Kidney epithelial cell (primary cell): ENCODE measurements at regions not wholly inside any gene's neighbourhood (a gene's known extent, or its start where the extent isn't known, plus 50 kb on each side); places are given as distances from the start of the nearest gene placed in this dataset.

Experiments
- DNase-seq: peaks from one replicate; pipeline ENCODE4 v3.0.0-alpha.2; 2010; ENCODE audit warnings: low read depth
- H3K27me3 ChIP-seq: 2 replicates; pipeline ENCODE4 v1.6.0; 2011; ENCODE audit warnings: low read length; ENCODE audit not compliant: control insufficient read depth, insufficient read depth
- H3K36me3 ChIP-seq: 2 replicates; pipeline ENCODE4 v1.5.1; 2011; ENCODE audit warnings: low read length; ENCODE audit not compliant: control insufficient read depth, insufficient read depth
- H3K4me3 ChIP-seq: 2 replicates; pipeline ENCODE4 v1.5.1; 2011; ENCODE audit warnings: low read depth, mild to moderate bottlenecking, control low read depth, low read length
- CTCF ChIP-seq: IDR thresholded peaks from 2 replicates; pipeline ENCODE4 v1.5.1; 2011; ENCODE audit warnings: mild to moderate bottlenecking, moderate library complexity, low read length, control low read depth, inconsistent platforms; ENCODE audit not compliant: insufficient read depth, poor library complexity, severe bottlenecking

- H3K27me3 ChIP-seq, result no peaks in the 10 kb centered on the region
- no peak overlapping the region for H3K4me3 ChIP-seq
- TF ChIP-seq CTCF, result no peak
- no peak for DNase-seq
- no peaks in the 10 kb centered on the region for H3K36me3 ChIP-seq
These were observed 111.0 kb upstream of the LRIG3 start for GRCh38 chr12:59031313-59031712.

DNA sequence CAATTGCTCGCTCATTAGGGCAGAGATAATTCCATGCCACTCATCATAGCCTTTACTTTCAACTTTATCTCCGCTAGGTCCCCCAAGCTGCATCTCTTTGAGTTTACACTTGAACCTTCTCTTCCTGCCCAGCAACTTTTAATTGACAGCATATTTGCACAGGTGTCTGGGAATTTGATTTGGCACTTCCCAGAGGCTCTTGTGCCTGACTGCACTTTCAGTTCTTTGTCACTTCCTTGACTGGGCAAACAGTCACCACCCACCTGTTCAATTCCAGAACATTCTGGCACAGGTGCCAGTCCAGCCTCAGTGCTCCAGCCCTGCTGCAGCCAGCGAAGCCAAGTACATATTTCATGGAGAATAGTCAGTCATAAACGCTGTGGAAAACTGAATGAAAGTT lies 110.1 kb upstream of the LRIG3 start:
- no peak for DNase-seq
- no peak for TF ChIP-seq CTCF
- Histone ChIP-seq H3K4me3 (no peak overlapping the region), H3K27me3 (no peaks in the 10 kb centered on the region), H3K36me3 (no peaks in the 10 kb centered on the region)

DNA sequence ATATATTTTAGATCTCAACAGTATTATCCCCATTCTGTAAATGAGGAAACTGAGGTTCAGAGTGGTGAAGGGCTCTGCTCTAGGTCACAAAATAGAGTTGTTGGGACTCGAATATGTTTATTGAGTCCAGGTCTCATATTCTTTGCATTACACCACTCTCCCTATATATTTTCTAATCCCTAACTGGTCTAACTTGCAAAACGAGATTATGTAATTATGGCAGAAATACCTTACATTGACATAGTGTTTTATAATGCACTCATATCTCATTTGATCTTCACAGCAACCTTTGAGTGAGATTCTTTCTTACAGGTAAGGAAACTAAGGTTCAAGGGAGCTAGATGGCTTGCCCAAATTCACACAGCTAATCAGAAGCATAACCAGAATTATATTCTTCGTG lies 106.9 kb upstream of the LRIG3 start:
- no peak for TF ChIP-seq CTCF
- H3K36me3 ChIP-seq, result no peaks in the 10 kb centered on the region
- DNase-seq, result no peak
- no peaks in the 10 kb centered on the region for H3K27me3 ChIP-seq
- no peak overlapping the region for H3K4me3 ChIP-seq

DNA sequence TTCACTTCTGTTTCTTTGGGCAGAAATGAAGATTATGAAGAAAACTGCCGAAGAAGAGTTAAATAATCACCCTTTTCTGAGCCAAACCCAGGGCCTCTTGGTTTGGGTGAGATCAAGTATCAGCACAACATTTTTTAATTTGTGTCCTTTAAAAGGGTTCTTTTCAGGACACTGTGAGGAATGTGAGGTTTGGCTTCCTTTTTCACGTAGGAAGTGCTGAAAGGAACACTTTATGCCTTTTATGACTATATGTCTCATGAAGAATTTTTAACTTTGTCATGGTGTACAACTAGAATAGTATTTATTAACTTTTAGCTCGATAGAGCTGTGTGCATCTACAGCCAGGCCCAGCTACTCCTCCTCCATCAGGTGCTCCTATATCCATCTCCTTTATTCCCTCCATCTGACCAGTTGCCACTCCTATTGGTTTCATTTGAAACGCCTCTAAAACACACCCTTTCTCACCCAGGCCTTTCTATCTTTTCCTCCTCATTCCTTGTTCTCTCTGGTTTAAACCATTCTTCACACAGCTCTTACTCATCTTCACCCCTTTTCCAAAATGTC lies 103.6 kb upstream of the LRIG3 start:
- H3K36me3 ChIP-seq, result no peaks in the 10 kb centered on the region
- no peak for DNase-seq
- H3K4me3 ChIP-seq, result no peak overlapping the region
- H3K27me3 ChIP-seq, result no peaks in the 10 kb centered on the region
- no peak for TF ChIP-seq CTCF

- Histone ChIP-seq H3K27me3 (no peaks in the 10 kb centered on the region), H3K4me3 (no peak overlapping the region), H3K36me3 (no peaks in the 10 kb centered on the region)
- DNase-seq, result no peak
- TF ChIP-seq CTCF, result no peak
These were observed 100.0 kb upstream of the LRIG3 start for GRCh38 chr12:59020073-59020946.
